NB4 (cell line): ENCODE measurements at regions not wholly inside any gene's neighbourhood (a gene's known extent, or its start where the extent isn't known, plus 50 kb on each side); places are given as distances from the start of the nearest gene placed in this dataset.

ENCODE experiments used
- POLR2A ChIP-seq: IDR thresholded peaks from 2 replicates; pipeline ENCODE4 v1.6.1; 2011; ENCODE audit warnings: mild to moderate bottlenecking; ENCODE audit not compliant: insufficient read length; ENCODE audit errors: extremely low read depth
- TF ChIP-seq, protein P1 (sequence below): IDR thresholded peaks from one replicate; pipeline ENCODE4 v1.5.1; 2012; ENCODE audit warnings: low read depth, low read length

DNA sequence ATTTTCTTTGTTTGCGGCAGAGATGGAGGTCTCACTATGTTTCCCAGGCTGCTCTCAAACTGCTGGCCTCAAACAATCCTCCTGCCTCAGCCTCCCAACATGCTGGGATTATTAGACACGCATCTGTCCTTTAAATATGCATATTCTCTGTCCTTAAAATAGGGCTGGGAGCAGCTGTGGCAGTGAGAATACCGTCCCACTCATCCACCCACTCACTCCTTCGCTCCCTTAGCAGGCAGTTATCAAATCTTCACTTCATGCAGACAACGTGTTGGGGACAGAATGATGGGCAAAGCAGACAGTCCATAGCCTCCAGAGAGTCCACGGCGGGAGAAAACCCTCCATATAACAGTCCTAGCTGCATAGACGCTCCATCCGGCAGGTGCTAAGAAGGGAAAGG lies 179.4 kb downstream of the ZBTB18 start:
- TF ChIP-seq POLR2A: no peak
- TF ChIP-seq, protein P1, sequence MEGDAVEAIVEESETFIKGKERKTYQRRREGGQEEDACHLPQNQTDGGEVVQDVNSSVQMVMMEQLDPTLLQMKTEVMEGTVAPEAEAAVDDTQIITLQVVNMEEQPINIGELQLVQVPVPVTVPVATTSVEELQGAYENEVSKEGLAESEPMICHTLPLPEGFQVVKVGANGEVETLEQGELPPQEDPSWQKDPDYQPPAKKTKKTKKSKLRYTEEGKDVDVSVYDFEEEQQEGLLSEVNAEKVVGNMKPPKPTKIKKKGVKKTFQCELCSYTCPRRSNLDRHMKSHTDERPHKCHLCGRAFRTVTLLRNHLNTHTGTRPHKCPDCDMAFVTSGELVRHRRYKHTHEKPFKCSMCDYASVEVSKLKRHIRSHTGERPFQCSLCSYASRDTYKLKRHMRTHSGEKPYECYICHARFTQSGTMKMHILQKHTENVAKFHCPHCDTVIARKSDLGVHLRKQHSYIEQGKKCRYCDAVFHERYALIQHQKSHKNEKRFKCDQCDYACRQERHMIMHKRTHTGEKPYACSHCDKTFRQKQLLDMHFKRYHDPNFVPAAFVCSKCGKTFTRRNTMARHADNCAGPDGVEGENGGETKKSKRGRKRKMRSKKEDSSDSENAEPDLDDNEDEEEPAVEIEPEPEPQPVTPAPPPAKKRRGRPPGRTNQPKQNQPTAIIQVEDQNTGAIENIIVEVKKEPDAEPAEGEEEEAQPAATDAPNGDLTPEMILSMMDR: no peak
